ENCODE measurements at regions not wholly inside any gene's neighbourhood (a gene's known extent, or its start where the extent isn't known, plus 50 kb on each side); places are given as distances from the start of the nearest gene placed in this dataset.
"Not testable (repeated sequence)": the region's sequence is repeated elsewhere in the genome, so short reads cannot be mapped to it uniquely, and the experiment has no call there.

GRCh38 chrX:122591546-122591945, 592.5 kb upstream of the GRIA3 start:
- Histone ChIP-seq H3K36me3 (ENCODE audit: control insufficient read depth, insufficient read depth, low read length) (no peaks in the 10 kb centered on the region), H3K9me3 (ENCODE audit: control insufficient read depth, low read depth, low read length) (no peaks in the 10 kb centered on the region), H3K27ac (ENCODE audit: low read length) (no peak overlapping the region), H3K27me3 (ENCODE audit: control insufficient read depth, insufficient read depth, low read length) (no peaks in the 10 kb centered on the region), H3K4me3 (ENCODE audit: low read length) (no peak overlapping the region), H3K4me1 (ENCODE audit: control insufficient read depth, insufficient read depth, low read length) (no peaks in the 10 kb centered on the region)
- no peak for DNase-seq
- WGBS (ENCODE audit: insufficient coverage, low lambda C conversion rate) = no CpG with 5 or more reads among the region's 2 CpGs

- Histone ChIP-seq H3K4me3 (ENCODE audit: low read length) (no peak overlapping the region), H3K36me3 (ENCODE audit: control insufficient read depth, insufficient read depth, low read length) (no peaks in the 10 kb centered on the region), H3K27ac (ENCODE audit: low read length) (no peak overlapping the region), H3K9me3 (ENCODE audit: control insufficient read depth, low read depth, low read length) (no peaks in the 10 kb centered on the region), H3K4me1 (ENCODE audit: control insufficient read depth, insufficient read depth, low read length) (no peaks in the 10 kb centered on the region), H3K27me3 (ENCODE audit: control insufficient read depth, insufficient read depth, low read length) (no peaks in the 10 kb centered on the region)
- DNase-seq = no peak
These were observed 587.1 kb upstream of the GRIA3 start for GRCh38 chrX:122596998-122597397.

- no peak for DNase-seq
- Histone ChIP-seq H3K4me1 (ENCODE audit: control insufficient read depth, insufficient read depth, low read length) (no peaks in the 10 kb centered on the region), H3K27me3 (ENCODE audit: control insufficient read depth, insufficient read depth, low read length) (no peaks in the 10 kb centered on the region), H3K9me3 (ENCODE audit: control insufficient read depth, low read depth, low read length) (no peaks in the 10 kb centered on the region), H3K4me3 (ENCODE audit: low read length) (no peak overlapping the region), H3K36me3 (ENCODE audit: control insufficient read depth, insufficient read depth, low read length) (no peaks in the 10 kb centered on the region), H3K27ac (ENCODE audit: low read length) (no peak overlapping the region)
- no CpG with 5 or more reads among the region's 1 CpG for WGBS (ENCODE audit: insufficient coverage, low lambda C conversion rate)
These were observed 561.3 kb upstream of the GRIA3 start for GRCh38 chrX:122622795-122623194.

- Histone ChIP-seq H3K4me3 (ENCODE audit: low read length) (no peak overlapping the region), H3K27ac (ENCODE audit: low read length) (no peak overlapping the region), H3K9me3 (ENCODE audit: control insufficient read depth, low read depth, low read length) (no peaks in the 10 kb centered on the region), H3K27me3 (ENCODE audit: control insufficient read depth, insufficient read depth, low read length) (no peaks in the 10 kb centered on the region), H3K4me1 (ENCODE audit: control insufficient read depth, insufficient read depth, low read length) (no peaks in the 10 kb centered on the region), H3K36me3 (ENCODE audit: control insufficient read depth, insufficient read depth, low read length) (no peaks in the 10 kb centered on the region)
- WGBS (ENCODE audit: insufficient coverage, low lambda C conversion rate) = no CpG with 5 or more reads among the region's 2 CpGs
- DNase-seq = no peak
These were observed 558.8 kb upstream of the GRIA3 start for GRCh38 chrX:122625239-122625638.

- Histone ChIP-seq H3K4me1 (ENCODE audit: control insufficient read depth, insufficient read depth, low read length) (no peaks in the 10 kb centered on the region), H3K27ac (ENCODE audit: low read length) (no peak overlapping the region), H3K27me3 (ENCODE audit: control insufficient read depth, insufficient read depth, low read length) (no peaks in the 10 kb centered on the region), H3K4me3 (ENCODE audit: low read length) (no peak overlapping the region), H3K36me3 (ENCODE audit: control insufficient read depth, insufficient read depth, low read length) (no peaks in the 10 kb centered on the region), H3K9me3 (ENCODE audit: control insufficient read depth, low read depth, low read length) (no peaks in the 10 kb centered on the region)
- no CpG with 5 or more reads among the region's 3 CpGs for WGBS (ENCODE audit: insufficient coverage, low lambda C conversion rate)
- DNase-seq = no peak
These were observed 558.3 kb upstream of the GRIA3 start for GRCh38 chrX:122625821-122626220.

- no peaks in the 10 kb centered on the region for H3K9me3 ChIP-seq (ENCODE audit: control insufficient read depth, low read depth, low read length)
- no CpG with 5 or more reads among the region's 1 CpG for WGBS (ENCODE audit: insufficient coverage, low lambda C conversion rate)
These were observed 557.2 kb upstream of the GRIA3 start for GRCh38 chrX:122626871-122627270.

GRCh38 chrX:122641136-122641535, 542.9 kb upstream of the GRIA3 start:
- no CpG with 5 or more reads among the region's 2 CpGs for WGBS (ENCODE audit: insufficient coverage, low lambda C conversion rate)
- DNase-seq = no peak

More at GRCh38 chrX:122626871-122627270, 557.2 kb upstream of the GRIA3 start:
- H3K36me3 ChIP-seq (ENCODE audit: control insufficient read depth, insufficient read depth, low read length) = no peaks in the 10 kb centered on the region
- no peak for DNase-seq
- H3K27ac ChIP-seq (ENCODE audit: low read length) = no peak overlapping the region
- H3K27me3 ChIP-seq (ENCODE audit: control insufficient read depth, insufficient read depth, low read length) = no peaks in the 10 kb centered on the region
- H3K4me1 ChIP-seq (ENCODE audit: control insufficient read depth, insufficient read depth, low read length) = no peaks in the 10 kb centered on the region
- H3K4me3 ChIP-seq (ENCODE audit: low read length) = no peak overlapping the region

GRCh38 chrX:122641826-122642225, 542.3 kb upstream of the GRIA3 start:
- Histone ChIP-seq H3K9me3 (ENCODE audit: control insufficient read depth, low read depth, low read length) (no peaks in the 10 kb centered on the region), H3K27me3 (ENCODE audit: control insufficient read depth, insufficient read depth, low read length) (no peaks in the 10 kb centered on the region), H3K4me3 (ENCODE audit: low read length) (no peak overlapping the region), H3K27ac (ENCODE audit: low read length) (no peak overlapping the region), H3K4me1 (ENCODE audit: control insufficient read depth, insufficient read depth, low read length) (no peaks in the 10 kb centered on the region), H3K36me3 (ENCODE audit: control insufficient read depth, insufficient read depth, low read length) (no peaks in the 10 kb centered on the region)
- no peak for DNase-seq
- 100% methylated on average over 1 of the region's 4 CpGs for WGBS (ENCODE audit: insufficient coverage, low lambda C conversion rate)

More at GRCh38 chrX:122641136-122641535, 542.9 kb upstream of the GRIA3 start:
- Histone ChIP-seq H3K4me1 (ENCODE audit: control insufficient read depth, insufficient read depth, low read length) (no peaks in the 10 kb centered on the region), H3K27me3 (ENCODE audit: control insufficient read depth, insufficient read depth, low read length) (no peaks in the 10 kb centered on the region), H3K36me3 (ENCODE audit: control insufficient read depth, insufficient read depth, low read length) (no peaks in the 10 kb centered on the region), H3K4me3 (ENCODE audit: low read length) (no peak overlapping the region), H3K9me3 (ENCODE audit: control insufficient read depth, low read depth, low read length) (no peaks in the 10 kb centered on the region), H3K27ac (ENCODE audit: low read length) (no peak overlapping the region)

- not testable (repeated sequence) for H3K27me3 ChIP-seq (ENCODE audit: control insufficient read depth, insufficient read depth, low read length); H3K27ac ChIP-seq (ENCODE audit: low read length); H3K36me3 ChIP-seq (ENCODE audit: control insufficient read depth, insufficient read depth, low read length); DNase-seq; H3K4me3 ChIP-seq (ENCODE audit: low read length); H3K9me3 ChIP-seq (ENCODE audit: control insufficient read depth, low read depth, low read length); H3K4me1 ChIP-seq (ENCODE audit: control insufficient read depth, insufficient read depth, low read length)
- WGBS (ENCODE audit: insufficient coverage, low lambda C conversion rate) = no CpG with 5 or more reads among the region's 16 CpGs
These were observed 528.8 kb upstream of the GRIA3 start for GRCh38 chrX:122655256-122655655.

- Histone ChIP-seq H3K4me1 (ENCODE audit: control insufficient read depth, insufficient read depth, low read length) (no peaks in the 10 kb centered on the region), H3K27me3 (ENCODE audit: control insufficient read depth, insufficient read depth, low read length) (no peaks in the 10 kb centered on the region), H3K4me3 (ENCODE audit: low read length) (no peak overlapping the region), H3K9me3 (ENCODE audit: control insufficient read depth, low read depth, low read length) (no peaks in the 10 kb centered on the region), H3K27ac (ENCODE audit: low read length) (no peak overlapping the region), H3K36me3 (ENCODE audit: control insufficient read depth, insufficient read depth, low read length) (no peaks in the 10 kb centered on the region)
- no CpG with 5 or more reads among the region's 1 CpG for WGBS (ENCODE audit: insufficient coverage, low lambda C conversion rate)
- no peak for DNase-seq
These were observed 517.5 kb upstream of the GRIA3 start for GRCh38 chrX:122666601-122667000.

GRCh38 chrX:122667667-122668066, 516.4 kb upstream of the GRIA3 start:
- no peak overlapping the region for H3K4me3 ChIP-seq (ENCODE audit: low read length)
- H3K27ac ChIP-seq (ENCODE audit: low read length) = no peak overlapping the region
- H3K36me3 ChIP-seq (ENCODE audit: control insufficient read depth, insufficient read depth, low read length) = no peaks in the 10 kb centered on the region
- WGBS (ENCODE audit: insufficient coverage, low lambda C conversion rate) = no CpG with 5 or more reads among the region's 3 CpGs
- no peaks in the 10 kb centered on the region for H3K27me3 ChIP-seq (ENCODE audit: control insufficient read depth, insufficient read depth, low read length)
- no peaks in the 10 kb centered on the region for H3K4me1 ChIP-seq (ENCODE audit: control insufficient read depth, insufficient read depth, low read length)
- H3K9me3 ChIP-seq (ENCODE audit: control insufficient read depth, low read depth, low read length) = no peaks in the 10 kb centered on the region
- DNase-seq = no peak

Measured in large intestine (tissue), 3 donors.